OCI-LY3 (cell line): ENCODE measurements at regions not wholly inside any gene's neighbourhood (a gene's known extent, or its start where the extent isn't known, plus 50 kb on each side); places are given as distances from the start of the nearest gene placed in this dataset.

Experiments
- EZH2phosphoT487 ChIP-seq: fragments of 200-600 bp; shearing (Covaris generic); IDR thresholded peaks from 2 replicates; pipeline ENCODE4 v1.6.1; 2018; ENCODE audit warnings: antibody characterized with exemption, mixed run types, low read depth
- TF ChIP-seq, protein P1 (sequence below): fragments of 200-600, 300-600 bp; sonication (generic); IDR thresholded peaks from 2 replicates; pipeline ENCODE4 v1.5.1; 2014; ENCODE audit warnings: antibody characterized with exemption, low read length, low read depth

DNA sequence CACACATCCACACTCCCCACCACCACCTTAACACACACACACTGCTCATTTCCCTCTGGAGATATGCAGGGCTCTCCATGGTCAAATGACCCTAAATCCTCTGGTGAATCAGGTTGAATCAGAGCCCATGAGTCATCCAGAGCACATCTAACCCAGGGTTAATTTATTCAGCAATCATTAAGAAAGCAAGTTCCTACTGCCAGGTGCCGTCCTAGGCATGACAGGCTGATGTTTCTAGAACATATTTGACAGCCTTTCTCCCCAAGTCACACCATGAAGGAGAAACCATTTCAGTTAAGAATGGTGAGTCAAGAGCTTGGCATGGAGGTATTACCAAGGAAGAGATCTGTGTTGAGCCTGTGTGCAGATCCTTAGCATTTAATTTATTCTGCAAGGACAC lies 194.3 kb upstream of the CAMK1G start:
- TF ChIP-seq, protein P1, sequence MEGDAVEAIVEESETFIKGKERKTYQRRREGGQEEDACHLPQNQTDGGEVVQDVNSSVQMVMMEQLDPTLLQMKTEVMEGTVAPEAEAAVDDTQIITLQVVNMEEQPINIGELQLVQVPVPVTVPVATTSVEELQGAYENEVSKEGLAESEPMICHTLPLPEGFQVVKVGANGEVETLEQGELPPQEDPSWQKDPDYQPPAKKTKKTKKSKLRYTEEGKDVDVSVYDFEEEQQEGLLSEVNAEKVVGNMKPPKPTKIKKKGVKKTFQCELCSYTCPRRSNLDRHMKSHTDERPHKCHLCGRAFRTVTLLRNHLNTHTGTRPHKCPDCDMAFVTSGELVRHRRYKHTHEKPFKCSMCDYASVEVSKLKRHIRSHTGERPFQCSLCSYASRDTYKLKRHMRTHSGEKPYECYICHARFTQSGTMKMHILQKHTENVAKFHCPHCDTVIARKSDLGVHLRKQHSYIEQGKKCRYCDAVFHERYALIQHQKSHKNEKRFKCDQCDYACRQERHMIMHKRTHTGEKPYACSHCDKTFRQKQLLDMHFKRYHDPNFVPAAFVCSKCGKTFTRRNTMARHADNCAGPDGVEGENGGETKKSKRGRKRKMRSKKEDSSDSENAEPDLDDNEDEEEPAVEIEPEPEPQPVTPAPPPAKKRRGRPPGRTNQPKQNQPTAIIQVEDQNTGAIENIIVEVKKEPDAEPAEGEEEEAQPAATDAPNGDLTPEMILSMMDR, result no peak
- no peak for TF ChIP-seq EZH2phosphoT487
